H1 (cell line): ENCODE measurements at regions not wholly inside any gene's neighbourhood (a gene's known extent, or its start where the extent isn't known, plus 50 kb on each side); places are given as distances from the start of the nearest gene placed in this dataset.

Source experiments
- CTCF ChIA-PET: fragments of 300-600 bp; sonication (Branson Sonifier 250); formaldehyde crosslinking; loops from one replicate; lab custom pipeline; 2021; ENCODE audit not compliant: partially characterized antibody; lab: Charles Lee
- POLR2A ChIA-PET: fragments of 300-600 bp; sonication (Branson Sonifier 250); formaldehyde crosslinking; loops from one replicate; lab custom pipeline; 2021; ENCODE audit warnings: inconsistent platforms; ENCODE audit not compliant: partially characterized antibody; lab: Charles Lee
- DNase-seq, 2 experiments: peaks; one replicate each; pipeline versions ENCODE4 v3.0.0 to v3.0.0-alpha.2; 2010 to 2022; ENCODE audit warnings: low spot score in 2 of 2, low read depth in 1 of 2, mixed read lengths in 1 of 2
- FAIRE-seq: peaks from 2 replicates; lab custom pipeline; 2011; peaks lifted over from hg19 to GRCh38; lab: Jason Lieb, UNC
- H2AFZ ChIP-seq: 2 replicates; pipeline ENCODE4 v1.8.1; 2012; ENCODE audit warnings: low read length, inconsistent platforms
- H2AK5ac ChIP-seq: 2 replicates; pipeline ENCODE4 v1.6.1; 2013; ENCODE audit warnings: low read depth, low read length
- H2BK120ac ChIP-seq: replicated peaks from 2 replicates; pipeline ENCODE3; 2013; ENCODE audit warnings: low read depth, low read length, inconsistent platforms
- H2BK12ac ChIP-seq: 2 replicates; pipeline ENCODE4 v1.6.1; 2013; ENCODE audit warnings: low read depth, low read length
- H2BK15ac ChIP-seq: 2 replicates; pipeline ENCODE4 v1.6.1; 2013; ENCODE audit warnings: low read length
- H2BK20ac ChIP-seq: 2 replicates; pipeline ENCODE4 v1.6.1; 2013; ENCODE audit warnings: low read length
- H2BK5ac ChIP-seq: 2 replicates; pipeline ENCODE4 v1.6.1; 2013; ENCODE audit warnings: low read depth, low read length
- H3K14ac ChIP-seq: 2 replicates; pipeline ENCODE4 v1.6.1; 2013; ENCODE audit warnings: inconsistent platforms; ENCODE audit not compliant: insufficient read length
- H3K18ac ChIP-seq: 2 replicates; pipeline ENCODE4 v1.6.1; 2013; ENCODE audit warnings: low read length; ENCODE audit errors: extremely low read depth
- H3K23ac ChIP-seq: 2 replicates; pipeline ENCODE4 v1.6.1; 2013; ENCODE audit warnings: inconsistent platforms; ENCODE audit not compliant: insufficient read length
- H3K23me2 ChIP-seq: 2 replicates; pipeline ENCODE4 v1.6.1; 2013; ENCODE audit warnings: low read depth, low read length
- H3K27ac ChIP-seq: 2 replicates; pipeline ENCODE4 v1.6.1; 2011; ENCODE audit warnings: low read depth, low read length, inconsistent platforms
- H3K27me3 ChIP-seq, 4 experiments: replicated peaks in 1 of 4; 1 replicate in 1 of 4; 2 replicates in 3 of 4; pipeline versions ENCODE4 v1.6.1 to v1.8.1; 2011 to 2013; ENCODE audit warnings: low read length in 3 of 4, mild to moderate bottlenecking in 3 of 4, inconsistent platforms in 2 of 4, mixed read lengths in 2 of 4, moderate library complexity in 1 of 4; ENCODE audit not compliant: control insufficient read depth in 3 of 4, insufficient read depth in 3 of 4; ENCODE audit errors: extremely low read depth in 1 of 4
- H3K36me3 ChIP-seq, 4 experiments: 2 replicates each; pipeline versions ENCODE4 v1.6.1 to v1.8.1; 2011 to 2013; ENCODE audit warnings: mild to moderate bottlenecking in 4 of 4, low read length in 3 of 4, moderate library complexity in 2 of 4, control low read depth in 1 of 4, inconsistent platforms in 1 of 4; ENCODE audit not compliant: insufficient read depth in 4 of 4, control insufficient read depth in 2 of 4
- H3K4ac ChIP-seq: replicated peaks from 2 replicates; pipeline ENCODE3; 2013; ENCODE audit warnings: low read length, low read depth, mixed read lengths, inconsistent platforms; ENCODE audit not compliant: insufficient read length
- H3K4me1 ChIP-seq, 4 experiments: replicated peaks in 1 of 4; 1 replicate in 1 of 4; 2 replicates in 3 of 4; pipeline versions ENCODE4 v1.6.1 to v1.8.1; 2011 to 2013; ENCODE audit warnings: low read length in 3 of 4, inconsistent platforms in 2 of 4, mixed read lengths in 1 of 4; ENCODE audit not compliant: insufficient read depth in 4 of 4, control insufficient read depth in 3 of 4
- H3K4me2 ChIP-seq, 2 experiments: 2 replicates each; pipeline versions ENCODE4 v1.6.1 to v1.8.1; 2011 to 2013; ENCODE audit warnings: low read depth in 2 of 2, low read length in 2 of 2, control low read depth in 1 of 2, inconsistent platforms in 1 of 2, mild to moderate bottlenecking in 1 of 2; ENCODE audit not compliant: insufficient read depth in 1 of 2
- H3K4me3 ChIP-seq, 4 experiments: fragments of 200-600, 300-600 bp in 1 of 4; sonication (generic), shearing (Covaris generic), sonication (Bioruptor Twin) in 1 of 4; 2 replicates each; pipeline versions ENCODE4 v1.5.1 to v1.8.1; 2011 to 2016; ENCODE audit warnings: low read length in 4 of 4, low read depth in 3 of 4, control low read depth in 2 of 4, inconsistent platforms in 2 of 4, mild to moderate bottlenecking in 2 of 4, mixed read lengths in 1 of 4, moderate library complexity in 1 of 4; ENCODE audit not compliant: insufficient read depth in 2 of 4; ENCODE audit errors: extremely low read depth in 1 of 4
- H3K56ac ChIP-seq: replicated peaks from 2 replicates; pipeline ENCODE3; 2013; ENCODE audit warnings: low read depth, mild to moderate bottlenecking, mixed read lengths, low read length, inconsistent platforms; ENCODE audit not compliant: insufficient read length
- H3K79me1 ChIP-seq: 2 replicates; pipeline ENCODE4 v1.6.1; 2013; ENCODE audit warnings: low read depth, low read length, control low read depth
- H3K79me2 ChIP-seq, 2 experiments: 2 replicates each; pipeline versions ENCODE4 v1.6.1 to v1.8.1; 2012 to 2013; ENCODE audit warnings: low read length in 2 of 2, mild to moderate bottlenecking in 2 of 2, inconsistent platforms in 1 of 2; ENCODE audit not compliant: insufficient read depth in 2 of 2, control insufficient read depth in 1 of 2
- H3K9ac ChIP-seq, 4 experiments: replicated peaks in 1 of 4; 1 replicate in 1 of 4; 2 replicates in 3 of 4; pipeline versions ENCODE4 v1.6.1 to v1.8.1; 2011 to 2013; ENCODE audit warnings: low read depth in 3 of 4, low read length in 3 of 4, control low read depth in 2 of 4, mild to moderate bottlenecking in 2 of 4, moderate library complexity in 2 of 4, inconsistent platforms in 1 of 4; ENCODE audit errors: extremely low read depth in 1 of 4
- H3K9me3 ChIP-seq, 2 experiments: 2 replicates each; pipeline versions ENCODE4 v1.6.1 to v1.8.1; 2012 to 2013; ENCODE audit warnings: mild to moderate bottlenecking in 2 of 2, moderate library complexity in 2 of 2, control low read depth in 1 of 2, inconsistent platforms in 1 of 2, low read depth in 1 of 2, low read length in 1 of 2, mixed read lengths in 1 of 2; ENCODE audit not compliant: insufficient read depth in 2 of 2
- H4K20me1 ChIP-seq, 2 experiments: replicated peaks in 1 of 2; 2 replicates each; pipeline versions ENCODE3 to v1.8.1; 2011 to 2013; ENCODE audit warnings: inconsistent platforms in 2 of 2, low read length in 2 of 2, mild to moderate bottlenecking in 1 of 2; ENCODE audit not compliant: insufficient read depth in 2 of 2, control insufficient read depth in 1 of 2
- H4K5ac ChIP-seq: 2 replicates; pipeline ENCODE4 v1.6.1; 2013; ENCODE audit warnings: low read length, low read depth, mixed read lengths, inconsistent platforms; ENCODE audit not compliant: insufficient read length
- H4K8ac ChIP-seq: 2 replicates; pipeline ENCODE4 v1.8.0; 2013; ENCODE audit warnings: mild to moderate bottlenecking, moderate library complexity, low read length, inconsistent platforms; ENCODE audit not compliant: insufficient read depth; ENCODE audit errors: extremely low read depth
- H4K91ac ChIP-seq: replicated peaks from 2 replicates; pipeline ENCODE3; 2013; ENCODE audit warnings: low read length, mixed read lengths, inconsistent platforms; ENCODE audit not compliant: insufficient read length
- BACH1 ChIP-seq: IDR thresholded peaks from 2 replicates; pipeline ENCODE4 v1.6.1; 2012; ENCODE audit warnings: low read length, improper control_type of control experiment
- CTBP2 ChIP-seq: IDR thresholded peaks from 2 replicates; pipeline ENCODE4 v1.7.0; 2011; ENCODE audit warnings: borderline replicate concordance, mild to moderate bottlenecking, moderate library complexity, mixed read lengths, low read length; ENCODE audit not compliant: insufficient read depth, insufficient read length
- EGR1 ChIP-seq: IDR thresholded peaks from 2 replicates; pipeline ENCODE4 v1.6.1; 2011; ENCODE audit warnings: low read depth, low read length, borderline replicate concordance
- MAFK ChIP-seq: IDR thresholded peaks from 2 replicates; pipeline ENCODE4 v1.6.1; 2012; ENCODE audit warnings: low read depth, mild to moderate bottlenecking, improper control_type of control experiment, low read length
- SP2 ChIP-seq: IDR thresholded peaks from 2 replicates; pipeline ENCODE4 v1.6.1; 2012; ENCODE audit warnings: mild to moderate bottlenecking, low read length, inconsistent platforms
- TAF7 ChIP-seq: optimal IDR thresholded peaks from 2 replicates; pipeline ENCODE3; 2011; ENCODE audit warnings: low read depth, mild to moderate bottlenecking, inconsistent platforms, low read length, moderate library complexity, borderline replicate concordance
- TBP ChIP-seq: IDR thresholded peaks from 2 replicates; pipeline ENCODE4 v1.6.1; 2011; ENCODE audit warnings: low read depth, low read length, improper control_type of control experiment
- WGBS, 2 experiments: shearing (Covaris generic) in 1 of 2; methylation state at CpG; one replicate each; pipeline versions ENCODE4 v1.1.6 to v1.1.7; 2013 to 2015; ENCODE audit warnings: low lambda C conversion rate in 2 of 2, mixed read lengths in 2 of 2, inconsistent platforms in 1 of 2, low coverage in 1 of 2, missing lambda C conversion rate in 1 of 2; ENCODE audit not compliant: insufficient replicate concordance in 2 of 2, insufficient coverage in 1 of 2, insufficient read length in 1 of 2; ENCODE audit errors: extremely low coverage in 1 of 2, missing lambda C conversion rate in 1 of 2; 5-methylcytosine and 5-hydroxymethylcytosine counted together
- TF ChIP-seq, protein P1 (sequence below): IDR thresholded peaks from 2 replicates; pipeline ENCODE4 v1.6.1; 2012; ENCODE audit warnings: low read length, inconsistent platforms

DNA sequence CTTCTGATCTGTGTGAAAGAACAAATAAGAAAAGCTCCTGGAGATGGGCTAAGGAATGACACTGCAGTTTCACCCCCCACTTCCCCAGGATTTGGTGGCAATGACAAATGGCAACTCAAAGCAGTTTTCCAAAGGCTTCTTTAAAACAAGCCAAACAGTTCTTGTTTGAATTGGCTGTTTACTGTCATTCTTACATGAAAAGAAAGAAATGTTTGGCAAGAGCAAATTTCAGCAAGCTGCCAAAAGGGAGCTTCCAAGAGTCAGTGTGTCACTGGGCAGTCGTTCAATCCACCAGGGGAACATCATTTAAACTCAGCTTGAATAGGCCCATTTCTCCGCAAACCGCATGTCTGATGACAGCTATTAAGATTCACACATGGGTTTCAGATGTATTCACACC is 119.0 kb upstream of the RHOBTB1 start:
- no peaks in the 10 kb centered on the region for H3K9me3 ChIP-seq
- FAIRE-seq (no peak), DNase-seq (no peak)
- WGBS, 2 experiments: 82% methylated on average over 3 of the region's 3 CpGs; no CpG with 5 or more reads in 1 of the 2 experiments
- H3K36me3 ChIP-seq: no peaks in the 10 kb centered on the region
- H2BK20ac ChIP-seq: no peak overlapping the region
- no peaks in the 10 kb centered on the region for H3K79me1 ChIP-seq
- no peak overlapping the region for H3K4me3 ChIP-seq
- H3K4me2 ChIP-seq: no peak overlapping the region
- POLR2A ChIA-PET: no interaction called here
- H3K56ac ChIP-seq: no peak overlapping the region
- H3K27me3 ChIP-seq: no peaks in the 10 kb centered on the region
- H2AK5ac ChIP-seq: no peak overlapping the region
- H4K91ac ChIP-seq: no peak overlapping the region
- H3K9ac ChIP-seq: no peak overlapping the region
- H3K14ac ChIP-seq: no peak overlapping the region
- no peak overlapping the region for H2BK5ac ChIP-seq
- no peak overlapping the region for H2BK15ac ChIP-seq
- H3K4me1 ChIP-seq: no peaks in the 10 kb centered on the region
- no peaks in the 10 kb centered on the region for H4K20me1 ChIP-seq
- H4K8ac ChIP-seq: no peak overlapping the region
- no peaks in the 10 kb centered on the region for H3K79me2 ChIP-seq
- no peaks in the 10 kb centered on the region for H3K23me2 ChIP-seq
- H2AFZ ChIP-seq: no peak overlapping the region
- no peak overlapping the region for H3K27ac ChIP-seq
- no peak overlapping the region for H2BK120ac ChIP-seq
- H2BK12ac ChIP-seq: no peak overlapping the region
- no peak overlapping the region for H3K4ac ChIP-seq
- H3K23ac ChIP-seq: no peak overlapping the region
- H4K5ac ChIP-seq: no peak overlapping the region
- no peak overlapping the region for H3K18ac ChIP-seq
- no peak for TF ChIP-seq MAFK
- TF ChIP-seq, protein P1, sequence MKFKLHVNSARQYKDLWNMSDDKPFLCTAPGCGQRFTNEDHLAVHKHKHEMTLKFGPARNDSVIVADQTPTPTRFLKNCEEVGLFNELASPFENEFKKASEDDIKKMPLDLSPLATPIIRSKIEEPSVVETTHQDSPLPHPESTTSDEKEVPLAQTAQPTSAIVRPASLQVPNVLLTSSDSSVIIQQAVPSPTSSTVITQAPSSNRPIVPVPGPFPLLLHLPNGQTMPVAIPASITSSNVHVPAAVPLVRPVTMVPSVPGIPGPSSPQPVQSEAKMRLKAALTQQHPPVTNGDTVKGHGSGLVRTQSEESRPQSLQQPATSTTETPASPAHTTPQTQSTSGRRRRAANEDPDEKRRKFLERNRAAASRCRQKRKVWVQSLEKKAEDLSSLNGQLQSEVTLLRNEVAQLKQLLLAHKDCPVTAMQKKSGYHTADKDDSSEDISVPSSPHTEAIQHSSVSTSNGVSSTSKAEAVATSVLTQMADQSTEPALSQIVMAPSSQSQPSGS: no peak
- no peak for TF ChIP-seq TAF7
- TF ChIP-seq CTBP2: no peak
- no peak for TF ChIP-seq SP2
- no peak for TF ChIP-seq TBP
- TF ChIP-seq EGR1: no peak
- no peak for TF ChIP-seq BACH1
- CTCF ChIA-PET: interaction anchor here (0.9 to 2.1 kb wide), 5 partner anchors 41 to 127 kb away, joined by 3 to 4 read pairs (median 4); no protein-coding TSS in a partner anchor
